HG02571 (cell line): ENCODE measurements at regions not wholly inside any gene's neighbourhood (a gene's known extent, or its start where the extent isn't known, plus 50 kb on each side); places are given as distances from the start of the nearest gene placed in this dataset.
"Not testable (repeated sequence)": the region's sequence is repeated elsewhere in the genome, so short reads cannot be mapped to it uniquely, and the experiment has no call there.

ENCODE experiments used
- ATAC-seq: cut with Tn5 transposase; IDR thresholded peaks from one replicate; pipeline ENCODE4 v1.9.1; 2021; ENCODE audit warnings: mild to moderate bottlenecking, moderate library complexity; ENCODE audit not compliant: unreplicated experiment

DNA sequence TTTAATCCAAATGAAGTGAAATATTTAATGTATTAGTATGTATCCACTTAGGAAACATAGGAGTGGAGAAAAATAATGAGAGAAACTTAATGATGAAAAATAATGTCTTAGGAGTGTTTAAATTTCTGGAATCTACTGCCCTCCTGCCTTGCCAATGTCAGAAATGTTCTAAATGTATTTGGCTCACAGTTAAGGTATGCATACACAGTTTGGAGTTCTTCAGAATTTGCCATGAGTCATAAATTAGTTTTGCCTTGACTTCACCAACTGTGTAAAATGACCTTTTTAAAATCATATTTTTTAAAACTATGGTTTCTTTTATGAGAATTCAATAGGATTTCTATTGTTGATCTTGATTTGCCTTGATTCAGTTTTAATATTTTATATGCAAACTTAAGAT, 191.7 kb upstream of the HSF2 start:
- no peak for ATAC-seq

DNA sequence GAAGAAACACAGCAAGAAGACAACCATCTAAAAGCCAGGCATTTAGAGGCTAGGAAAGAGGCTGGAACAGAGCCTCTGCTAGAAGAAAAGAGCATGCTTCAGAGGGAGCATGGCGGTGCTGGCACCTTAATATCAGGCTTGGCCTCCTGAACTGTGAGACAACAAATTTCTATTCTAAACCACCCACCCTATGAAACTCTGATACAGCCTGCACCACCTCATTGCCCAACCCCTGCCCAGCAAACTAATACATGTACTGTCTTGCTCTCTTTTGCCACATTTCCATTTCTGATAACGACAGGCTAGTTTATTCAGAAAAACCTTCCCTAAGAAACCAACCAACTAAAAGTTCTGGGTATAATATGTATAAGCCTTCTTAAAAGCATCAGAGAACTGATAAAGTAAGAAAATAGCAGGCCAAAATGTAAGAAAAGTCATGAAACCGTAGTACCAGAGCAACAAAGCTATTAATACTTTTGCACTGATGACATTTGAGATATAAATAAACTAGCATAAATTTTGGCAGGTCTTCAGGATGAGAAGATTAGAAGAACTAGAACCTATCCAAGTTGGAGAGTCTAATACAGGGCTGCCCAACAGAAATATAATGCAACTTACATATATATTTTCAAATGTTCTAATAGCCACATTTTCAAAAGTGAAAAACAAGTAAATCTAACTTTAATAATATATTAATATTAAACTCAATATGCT, 184.7 kb upstream of the HSF2 start:
- ATAC-seq, result no peak

DNA sequence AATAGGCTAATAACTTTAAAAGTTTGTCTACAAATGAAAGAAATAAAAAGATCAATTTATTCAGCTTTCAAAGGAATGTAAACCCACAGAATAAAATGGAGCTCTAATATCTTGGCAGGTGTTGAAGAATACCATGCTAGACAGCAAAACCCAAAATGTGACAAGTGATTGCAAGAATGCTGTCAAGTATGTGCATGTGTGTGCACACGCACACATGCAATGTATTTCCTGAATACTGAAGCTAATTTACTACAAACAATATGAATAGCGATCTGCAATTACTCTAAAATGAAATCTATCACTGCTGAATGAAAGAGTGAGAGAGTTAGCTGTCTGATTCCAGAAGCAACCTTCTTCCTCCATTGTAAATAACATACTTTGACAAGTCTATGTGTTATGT, 179.2 kb upstream of the HSF2 start:
- no peak for ATAC-seq

DNA sequence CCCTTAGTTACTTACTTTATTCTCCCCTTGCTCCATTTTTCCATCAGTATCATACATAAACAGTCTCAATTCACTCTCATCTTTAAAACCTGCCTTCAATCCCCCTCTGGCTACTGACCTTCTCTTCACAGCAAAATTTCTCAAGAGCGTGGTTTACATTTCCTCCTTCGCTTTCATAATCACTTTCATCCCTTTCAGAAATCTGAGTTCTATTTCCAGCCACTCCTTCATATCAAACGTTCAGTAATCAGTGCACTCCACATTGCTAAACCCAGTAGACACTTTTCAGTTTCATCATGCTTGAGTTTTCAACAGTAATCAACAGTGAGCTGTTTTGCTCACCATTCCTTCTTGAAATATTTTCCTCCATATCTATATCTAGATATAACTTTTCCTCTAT, 176.7 kb upstream of the HSF2 start:
- ATAC-seq, result no peak

DNA sequence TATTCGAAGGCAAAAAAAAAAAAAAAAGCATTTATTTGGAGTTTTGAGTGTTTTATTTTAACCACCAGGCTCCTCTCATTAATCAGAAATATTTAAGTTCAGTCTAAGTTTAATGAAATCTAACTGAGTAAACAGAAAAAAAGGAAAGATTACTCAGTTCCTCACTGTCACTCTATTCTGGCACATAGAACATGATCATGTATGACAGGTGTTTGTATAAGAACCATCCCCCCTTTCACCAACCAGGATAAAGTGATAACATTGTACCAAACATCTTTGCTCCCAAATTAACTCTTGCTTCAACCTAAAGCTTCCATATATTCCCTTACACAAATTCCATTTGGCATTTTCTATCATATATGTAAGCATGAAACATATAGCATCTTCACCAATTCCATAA, 176.2 kb upstream of the HSF2 start:
- no peak for ATAC-seq

DNA sequence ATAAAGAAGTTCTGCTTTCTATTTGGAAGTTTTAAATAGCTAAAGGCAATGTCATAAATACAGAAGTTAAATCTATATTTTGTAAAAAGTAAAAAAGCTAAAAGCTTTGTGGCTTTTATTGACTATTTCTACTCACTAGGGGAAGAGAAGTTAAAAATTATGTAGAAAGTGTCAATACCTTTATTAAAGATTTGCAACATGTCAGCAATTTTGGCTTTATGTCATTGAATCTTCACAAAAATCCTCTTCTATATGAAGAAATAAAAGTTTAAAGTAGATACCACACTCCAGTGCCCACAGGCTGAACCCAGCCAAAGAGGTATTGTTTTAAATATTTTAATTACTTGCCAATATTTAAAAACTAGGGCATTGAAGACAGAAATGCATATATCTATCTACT, 160.6 kb upstream of the HSF2 start:
- no peak for ATAC-seq

DNA sequence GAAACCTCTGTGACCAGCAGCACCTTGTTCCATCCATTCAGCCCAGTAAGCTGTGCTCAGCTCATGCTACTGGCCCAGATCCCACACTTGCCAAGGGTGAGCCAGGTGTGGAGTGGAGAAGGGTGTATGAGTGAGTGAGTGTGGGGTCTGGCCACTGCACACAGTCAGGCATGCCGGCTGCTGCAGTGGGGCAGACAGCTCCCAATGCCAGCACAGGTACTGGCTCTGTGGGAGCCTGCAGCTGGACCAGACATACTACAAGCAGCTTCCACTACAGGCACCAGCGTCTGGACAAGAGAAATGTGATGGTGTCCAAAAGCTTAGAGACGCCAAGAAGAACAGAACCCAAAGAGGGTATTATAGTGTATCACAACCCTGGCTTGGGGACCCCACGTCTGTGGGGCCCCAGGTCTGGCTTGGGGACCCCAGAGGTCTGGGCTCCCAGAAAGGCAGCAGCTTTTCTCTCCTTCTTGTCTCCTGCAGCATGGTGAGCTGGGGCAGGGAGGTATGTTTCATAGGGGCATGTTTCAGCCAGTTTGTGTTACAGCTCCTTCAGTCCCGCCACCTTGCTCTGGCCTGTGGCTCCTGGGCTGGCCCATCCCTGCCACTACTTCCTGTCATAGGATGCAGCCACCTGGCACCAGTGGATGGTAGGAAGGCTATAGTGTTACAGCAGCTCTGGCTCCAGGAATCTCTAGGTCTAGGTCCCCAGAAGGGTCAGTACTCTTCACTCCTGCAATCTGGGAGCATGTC, 152.4 kb upstream of the HSF2 start:
- no peak for ATAC-seq

DNA sequence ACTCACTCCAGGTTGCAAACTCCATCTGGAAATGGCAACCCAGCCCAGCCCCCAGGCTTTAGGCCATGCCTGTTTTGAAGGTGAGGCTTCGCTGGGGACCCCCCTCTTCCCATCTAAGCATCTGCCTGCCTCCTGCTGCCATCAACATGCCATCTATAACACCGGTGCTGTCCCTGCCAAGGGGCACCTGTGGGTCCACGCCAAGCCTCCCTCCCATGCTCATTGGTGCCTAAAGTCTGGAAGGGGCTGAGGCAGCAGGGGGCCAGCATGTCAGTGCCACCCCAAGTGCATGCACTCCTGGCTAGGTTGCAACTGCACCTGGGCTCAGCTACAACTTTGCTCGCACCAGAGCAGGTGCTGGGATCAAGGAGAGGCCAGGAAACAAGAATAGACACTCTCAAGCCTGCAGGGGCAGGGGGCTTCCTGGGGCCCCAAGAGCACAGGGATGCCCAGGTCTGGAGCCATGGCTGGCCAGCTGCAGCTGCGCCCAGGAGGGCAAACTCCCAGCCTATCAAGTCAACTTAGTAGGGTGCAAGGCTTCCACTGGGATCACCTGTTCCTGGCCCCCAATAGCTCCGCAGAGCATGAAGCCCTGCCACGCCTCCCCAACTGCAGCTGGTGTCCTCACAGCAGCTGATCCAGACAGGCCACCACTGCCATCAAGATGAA, 151.3 kb upstream of the HSF2 start:
- ATAC-seq, result no peak

DNA sequence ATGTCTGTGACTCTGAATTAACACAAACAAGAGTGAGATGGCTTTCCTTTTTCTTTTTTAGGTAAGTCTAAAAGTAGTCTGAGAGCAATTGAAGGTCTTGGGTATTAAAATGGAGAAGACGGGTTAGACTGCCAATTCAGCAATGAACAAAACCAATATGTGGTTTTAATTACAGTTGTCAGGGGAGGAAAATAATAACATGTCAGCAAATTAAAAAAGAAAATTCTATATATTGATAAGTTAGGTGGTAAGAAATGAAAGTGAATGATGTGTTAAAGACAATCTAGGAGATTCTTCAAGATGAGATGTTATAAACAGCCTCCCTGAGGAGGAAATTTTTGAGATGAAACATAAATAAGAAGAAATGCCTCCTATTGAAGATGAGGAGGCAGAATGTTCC, 150.6 kb upstream of the HSF2 start:
- ATAC-seq, result no peak

DNA sequence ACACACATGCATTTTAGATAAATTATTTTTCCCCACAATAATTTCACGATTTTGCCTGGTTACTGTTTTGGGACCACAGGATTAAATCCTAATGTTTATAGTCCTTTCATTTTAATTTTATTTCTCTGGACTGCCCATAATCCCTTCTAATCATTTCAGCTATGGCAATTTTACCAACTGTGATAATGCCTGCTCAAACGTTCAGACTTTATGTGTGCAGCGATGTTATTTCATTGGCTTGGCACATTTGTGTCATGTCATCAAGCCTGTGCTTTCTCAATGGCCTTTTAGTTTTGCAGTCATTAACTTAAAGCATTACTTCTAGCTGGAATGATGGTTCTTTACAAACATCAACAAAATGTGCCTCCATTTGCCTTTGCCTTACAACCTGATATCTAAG, 140.6 kb upstream of the HSF2 start:
- ATAC-seq, result no peak

DNA sequence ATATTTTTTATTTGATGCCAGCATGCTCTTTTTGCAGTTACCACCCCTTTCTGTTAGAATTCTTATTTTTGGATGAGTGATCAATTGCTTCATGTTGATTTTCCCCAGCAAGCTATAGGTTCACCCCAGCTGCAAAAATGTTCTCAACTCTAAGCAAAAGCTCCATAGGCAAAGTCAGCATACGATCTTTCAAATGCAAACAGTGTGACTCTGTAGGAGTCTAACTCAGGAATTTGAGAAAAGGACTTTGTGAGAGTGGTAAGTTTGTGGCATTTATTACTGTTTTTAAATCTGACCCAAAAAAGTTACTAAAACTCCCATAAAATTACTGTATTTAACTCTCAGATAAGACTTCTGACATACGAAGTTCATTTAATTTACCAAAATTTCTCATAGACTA, 134.9 kb upstream of the HSF2 start:
- ATAC-seq, result no peak

DNA sequence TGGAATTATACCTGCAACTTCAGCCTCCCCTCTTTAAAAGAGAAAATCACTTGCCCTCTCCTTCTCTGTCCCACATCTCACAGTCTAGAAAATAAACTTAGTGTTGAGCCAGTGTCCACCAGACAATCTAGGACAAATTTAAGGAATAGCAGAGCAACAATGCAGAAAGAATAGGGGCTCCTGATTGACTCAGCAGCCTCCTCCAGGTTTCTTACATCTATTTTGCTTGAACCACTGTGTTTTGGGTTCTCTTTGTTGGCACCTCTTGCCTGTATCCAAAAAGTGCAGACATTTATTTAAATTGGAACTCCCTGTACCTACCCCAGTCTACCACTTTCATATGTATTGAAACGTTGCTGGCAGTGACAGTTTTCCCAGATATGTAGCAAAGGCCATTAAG, 133.7 kb upstream of the HSF2 start:
- ATAC-seq, result no peak

DNA sequence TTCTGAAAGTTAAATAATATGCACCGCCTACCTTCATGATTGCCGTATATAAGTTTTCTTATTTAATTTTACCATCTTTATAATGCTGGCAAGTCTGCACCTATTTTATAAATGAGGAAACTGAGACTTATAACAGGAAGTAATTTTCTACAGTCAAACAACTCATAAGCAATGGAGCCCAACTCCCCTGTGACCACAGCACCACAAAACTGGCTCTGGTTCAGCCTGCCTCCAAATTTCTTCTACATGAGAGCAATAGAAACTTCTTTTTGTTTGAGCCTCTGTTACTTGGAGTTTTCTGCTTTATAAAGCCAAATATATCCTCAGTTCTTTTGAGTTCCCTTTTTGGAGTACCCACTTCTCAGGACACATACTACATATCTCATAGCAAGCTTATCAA, 131.1 kb upstream of the HSF2 start:
- no peak for ATAC-seq

DNA sequence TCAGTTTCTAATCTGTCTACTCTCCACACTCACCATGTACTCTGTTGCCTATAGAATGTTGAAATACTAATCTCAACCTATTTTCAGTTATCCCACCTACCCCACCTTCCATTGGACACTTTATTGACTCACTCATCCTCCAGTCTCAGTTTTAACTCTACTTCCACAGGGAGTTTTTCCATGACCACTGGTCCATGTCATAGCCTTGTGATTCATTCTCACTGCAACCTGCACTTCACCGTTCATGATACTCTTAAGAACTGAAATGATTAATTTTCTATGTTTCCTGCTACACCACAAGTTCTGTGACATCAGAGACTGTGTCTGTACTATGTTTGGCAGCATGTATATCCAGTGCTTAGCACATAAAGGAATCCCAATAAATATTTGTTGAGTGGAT, 122.8 kb upstream of the HSF2 start:
- ATAC-seq, result no peak

DNA sequence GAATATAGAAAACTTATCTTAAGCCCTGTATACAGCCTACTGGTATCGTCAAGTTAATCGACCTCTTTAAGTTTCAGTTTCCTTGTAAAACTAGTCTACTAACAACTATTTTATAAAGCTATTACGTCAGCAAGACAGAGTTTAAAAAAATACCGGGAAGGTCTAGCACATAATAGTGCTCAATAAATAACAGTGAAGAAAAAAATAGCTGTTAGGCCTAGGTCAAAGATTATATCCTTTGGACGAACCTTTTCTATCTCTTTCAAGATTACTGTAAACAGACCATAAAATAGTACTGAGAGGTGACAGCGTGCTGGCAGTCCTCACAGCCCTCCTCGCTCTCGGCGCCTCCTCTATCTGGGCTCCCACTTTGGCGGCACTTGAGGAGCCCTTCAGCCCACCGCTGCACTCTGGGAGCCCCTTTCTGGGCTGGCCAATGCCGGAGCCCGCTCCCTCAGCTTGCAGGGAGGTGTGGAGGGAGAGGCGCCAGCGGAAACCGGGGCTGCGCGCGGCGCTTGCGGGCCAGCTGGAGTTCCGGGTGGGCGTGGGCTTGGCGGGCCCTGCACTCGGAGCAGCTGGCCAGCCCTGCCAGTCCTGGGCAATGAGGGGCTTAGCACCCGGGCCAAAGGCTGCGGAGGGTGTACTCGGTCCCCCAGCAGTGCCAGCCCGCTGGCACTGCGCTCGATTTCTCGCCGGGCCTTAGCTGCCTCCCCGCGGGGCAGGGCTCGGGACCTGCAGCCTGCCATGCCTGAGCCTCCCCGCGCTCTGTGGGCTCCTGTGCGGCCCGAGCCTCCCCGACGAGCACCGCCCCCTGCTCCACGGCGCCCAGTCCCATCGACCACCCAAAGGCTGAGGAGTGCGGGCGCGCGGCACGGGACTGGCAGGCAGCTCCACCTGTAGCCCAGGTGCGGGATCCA, 119.1 kb upstream of the HSF2 start:
- not testable (repeated sequence) for ATAC-seq

DNA sequence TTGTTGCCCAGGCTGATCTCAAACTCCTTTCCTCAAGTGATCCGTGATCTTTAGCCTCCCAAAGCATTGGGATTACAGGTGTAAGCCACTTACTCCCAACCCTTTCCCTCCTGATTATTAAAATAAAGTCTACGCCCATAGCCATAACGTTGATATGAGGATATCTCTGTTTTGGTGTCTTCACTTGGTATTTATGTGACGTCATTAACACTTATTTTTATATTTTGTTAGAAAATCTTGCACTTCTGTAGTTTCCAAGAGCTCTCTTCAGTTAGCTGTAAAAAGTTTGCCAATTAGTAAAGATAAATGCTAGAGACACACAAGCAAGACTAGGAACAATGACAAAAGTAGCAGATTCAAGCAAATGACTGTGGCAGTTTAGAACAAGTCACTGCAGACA, 115.6 kb upstream of the HSF2 start:
- no peak for ATAC-seq

DNA sequence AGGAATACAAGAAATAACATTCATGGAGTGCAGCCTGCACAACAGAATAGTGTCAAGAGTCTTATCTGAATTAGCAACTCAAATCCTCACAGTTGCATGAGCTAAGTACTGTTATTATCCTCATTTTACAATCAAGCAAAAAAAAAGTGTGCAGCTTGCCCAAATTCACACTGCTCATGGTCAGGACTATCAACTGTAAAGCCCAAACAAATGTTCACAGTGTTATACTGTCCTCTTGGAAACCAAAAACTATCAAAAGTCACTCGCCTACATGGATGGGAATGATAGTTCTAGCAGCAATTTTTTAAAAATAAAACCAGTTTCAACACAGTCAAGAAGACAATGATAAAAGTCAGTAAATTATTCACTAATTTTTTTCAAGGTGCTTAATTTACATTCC, 114.6 kb upstream of the HSF2 start:
- ATAC-seq, result no peak

DNA sequence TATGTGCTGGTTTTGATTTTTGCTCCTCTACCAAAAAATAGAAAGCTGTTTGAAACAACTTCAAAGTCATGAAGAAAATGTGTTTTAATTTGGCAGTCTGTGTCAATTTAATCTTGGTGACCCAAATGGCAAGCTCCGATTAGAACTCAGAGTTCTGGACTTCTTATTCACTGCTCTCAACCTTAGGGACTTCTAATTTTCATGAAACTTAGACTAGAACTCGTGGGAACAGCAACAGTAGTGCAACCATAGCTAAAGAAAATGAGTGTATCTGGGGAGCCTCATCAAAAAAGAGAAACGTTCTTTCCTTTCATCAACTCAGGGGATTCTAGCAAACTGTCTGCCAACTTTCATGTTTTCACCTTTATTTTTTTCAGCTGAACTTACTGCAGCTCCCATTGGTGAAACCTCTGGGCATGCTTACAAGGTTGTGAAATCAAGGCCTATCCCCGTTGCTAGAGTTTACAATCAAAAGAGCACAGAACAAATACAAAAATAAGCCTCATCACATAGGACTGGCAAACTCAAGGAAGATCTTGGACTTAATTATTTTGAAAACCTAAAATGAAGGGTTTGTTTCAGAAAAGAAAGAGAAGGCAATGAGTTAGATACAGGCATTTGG, 114.0 kb upstream of the HSF2 start:
- no peak for ATAC-seq

DNA sequence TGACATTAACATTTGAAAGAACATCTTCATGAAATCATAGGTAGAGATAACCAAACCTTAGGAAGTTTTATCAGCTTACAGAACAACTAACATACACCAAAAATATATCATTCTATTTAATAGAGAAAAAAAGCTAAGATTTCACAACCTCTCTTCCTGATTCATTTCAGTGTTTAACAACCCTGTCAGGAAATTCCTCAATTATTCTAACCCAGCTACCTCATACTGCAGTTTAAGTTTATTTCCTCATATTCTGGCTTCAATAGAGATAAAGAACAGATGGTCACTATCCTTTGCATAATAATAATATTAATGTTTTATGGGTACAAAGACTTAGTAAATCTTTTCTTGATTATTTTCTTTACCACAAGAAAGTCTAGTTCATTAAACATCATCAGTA, 112.9 kb upstream of the HSF2 start:
- no peak for ATAC-seq

DNA sequence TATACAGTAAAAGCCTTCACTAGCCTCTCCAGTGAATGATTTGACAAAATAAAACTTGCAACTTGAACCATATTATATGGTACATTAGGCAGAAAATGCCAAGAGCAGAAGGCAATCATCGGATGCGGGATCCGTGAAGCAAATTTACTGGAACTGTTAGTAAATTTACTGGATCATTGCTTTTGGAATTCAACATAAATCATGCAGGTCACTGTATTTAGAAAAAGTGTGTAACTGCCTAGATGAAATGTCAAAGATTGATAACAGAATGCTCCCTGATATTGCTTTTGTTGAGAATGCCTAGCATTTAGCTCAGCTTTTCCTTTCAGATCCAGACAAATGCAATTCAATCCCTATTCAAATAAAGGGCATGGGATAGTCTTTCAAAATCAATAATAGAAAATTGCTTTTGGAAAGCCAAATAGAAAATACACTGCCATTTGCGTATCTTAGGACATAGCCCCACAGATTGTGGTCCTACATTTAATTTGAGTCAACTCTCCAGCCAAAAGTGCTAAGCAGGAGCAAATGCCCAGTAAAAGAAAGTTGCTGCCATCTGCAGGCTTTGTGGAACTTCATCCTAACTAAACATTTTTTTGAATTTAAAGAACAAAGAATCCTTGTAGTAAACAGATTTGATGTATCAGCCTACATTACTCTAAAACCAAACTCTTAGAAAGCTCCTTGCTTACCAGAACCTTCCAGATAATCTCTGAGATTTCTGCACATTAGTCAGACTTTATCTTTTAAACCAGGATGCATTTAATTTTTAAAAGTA, 109.5 kb upstream of the HSF2 start:
- ATAC-seq, result no peak
